Loucy (cell line): ENCODE measurements at regions not wholly inside any gene's neighbourhood (a gene's known extent, or its start where the extent isn't known, plus 50 kb on each side); places are given as distances from the start of the nearest gene placed in this dataset.

Source experiments
- H2AFZ ChIP-seq: fragments of 200-600 bp; sonication (generic); 2 replicates; pipeline ENCODE4 v1.6.0; 2016; ENCODE audit warnings: antibody characterized with exemption, mild to moderate bottlenecking, low read length, moderate library complexity
- H3F3A ChIP-seq: fragments of 200-600 bp; 2 replicates; pipeline ENCODE4 v1.6.0; 2016; ENCODE audit warnings: antibody characterized with exemption, low read depth, mild to moderate bottlenecking
- H3K27me3 ChIP-seq: fragments of 200-600 bp; sonication (generic); 2 replicates; pipeline ENCODE4 v1.6.1; 2014; ENCODE audit warnings: low read length, mild to moderate bottlenecking; ENCODE audit not compliant: insufficient read depth, poor library complexity, severe bottlenecking
- H3K36me3 ChIP-seq: fragments of 200-600 bp; sonication (generic); 2 replicates; pipeline ENCODE4 v1.6.1; 2016; ENCODE audit warnings: low read length; ENCODE audit not compliant: insufficient read depth
- H3K4me1 ChIP-seq: fragments of 200-600 bp; sonication (generic); 2 replicates; pipeline ENCODE4 v1.5.1; 2014; ENCODE audit warnings: low read length, mild to moderate bottlenecking; ENCODE audit not compliant: insufficient read depth, poor library complexity, severe bottlenecking
- H3K4me2 ChIP-seq: fragments of 200-600 bp; sonication (generic); 2 replicates; pipeline ENCODE4 v1.6.0; 2014; ENCODE audit warnings: antibody characterized with exemption, low read length, low read depth, mild to moderate bottlenecking; ENCODE audit not compliant: poor library complexity, severe bottlenecking
- H3K4me3 ChIP-seq: fragments of 200-600 bp; sonication (generic); 2 replicates; pipeline ENCODE4 v1.5.1; 2014; ENCODE audit warnings: low read length, mild to moderate bottlenecking, mixed read lengths; ENCODE audit not compliant: poor library complexity, severe bottlenecking
- H3K79me2 ChIP-seq: fragments of 200-600 bp; sonication (generic); 2 replicates; pipeline ENCODE4 v1.6.1; 2014; ENCODE audit warnings: low read length; ENCODE audit not compliant: insufficient read depth
- H3K9ac ChIP-seq: fragments of 200-600 bp; sonication (generic); 2 replicates; pipeline ENCODE4 v1.6.0; 2014; ENCODE audit warnings: mild to moderate bottlenecking, low read depth, low read length, moderate library complexity; ENCODE audit not compliant: poor library complexity, severe bottlenecking
- H3K9me2 ChIP-seq: fragments of 200-600 bp; sonication (generic); replicated peaks from 2 replicates; pipeline ENCODE4 v1.6.1; 2016; ENCODE audit warnings: low read depth, low read length, mixed read lengths
- H3K9me3 ChIP-seq: fragments of 200-600 bp; sonication (generic); 2 replicates; pipeline ENCODE4 v1.6.1; 2014; ENCODE audit warnings: mild to moderate bottlenecking, antibody characterized with exemption, low read length, low read depth; ENCODE audit not compliant: insufficient read depth
- H4K20me1 ChIP-seq: fragments of 200-600 bp; sonication (generic); 2 replicates; pipeline ENCODE4 v1.6.0; 2014; ENCODE audit warnings: antibody characterized with exemption, low read length, mild to moderate bottlenecking; ENCODE audit not compliant: insufficient read depth, poor library complexity, severe bottlenecking
- EZH2phosphoT487 ChIP-seq: fragments of 200-600 bp; IDR thresholded peaks from 2 replicates; pipeline ENCODE4 v1.6.1; 2018; ENCODE audit warnings: antibody characterized with exemption, mild to moderate bottlenecking, moderate library complexity, borderline replicate concordance
- TF ChIP-seq, protein P1 (sequence below): fragments of 200-600 bp; sonication (generic); conservative IDR thresholded peaks from 2 replicates; pipeline ENCODE4 v1.5.1; 2014; ENCODE audit warnings: mild to moderate bottlenecking, antibody characterized with exemption, low read length

DNA sequence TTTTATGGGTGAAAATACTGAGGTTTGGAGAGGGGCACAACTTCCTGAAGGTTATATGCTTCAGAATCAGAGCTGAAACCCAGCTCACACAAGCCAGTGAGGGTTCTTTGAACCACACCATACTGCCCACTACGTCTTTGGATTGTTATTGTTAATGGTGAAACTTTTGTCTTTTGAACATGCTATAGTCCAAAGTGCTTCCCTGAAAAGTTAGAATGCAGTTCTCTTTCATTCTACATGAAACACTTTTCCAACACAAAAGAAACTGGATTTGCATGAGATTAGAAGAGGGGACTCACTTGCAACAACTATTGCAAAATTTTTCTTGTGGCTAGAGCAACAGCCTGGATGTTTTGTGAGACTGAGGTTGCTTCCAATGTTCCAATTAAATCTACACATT, 473.6 kb downstream of the SOX2 start:
- no peaks in the 10 kb centered on the region for H3K9me2 ChIP-seq
- H3K4me2 ChIP-seq: no peak overlapping the region
- H3K9me3 ChIP-seq: no peaks in the 10 kb centered on the region
- no peaks in the 10 kb centered on the region for H3K27me3 ChIP-seq
- no peaks in the 10 kb centered on the region for H3K36me3 ChIP-seq
- H2AFZ ChIP-seq: no peak overlapping the region
- no peak for TF ChIP-seq EZH2phosphoT487
- TF ChIP-seq, protein P1, sequence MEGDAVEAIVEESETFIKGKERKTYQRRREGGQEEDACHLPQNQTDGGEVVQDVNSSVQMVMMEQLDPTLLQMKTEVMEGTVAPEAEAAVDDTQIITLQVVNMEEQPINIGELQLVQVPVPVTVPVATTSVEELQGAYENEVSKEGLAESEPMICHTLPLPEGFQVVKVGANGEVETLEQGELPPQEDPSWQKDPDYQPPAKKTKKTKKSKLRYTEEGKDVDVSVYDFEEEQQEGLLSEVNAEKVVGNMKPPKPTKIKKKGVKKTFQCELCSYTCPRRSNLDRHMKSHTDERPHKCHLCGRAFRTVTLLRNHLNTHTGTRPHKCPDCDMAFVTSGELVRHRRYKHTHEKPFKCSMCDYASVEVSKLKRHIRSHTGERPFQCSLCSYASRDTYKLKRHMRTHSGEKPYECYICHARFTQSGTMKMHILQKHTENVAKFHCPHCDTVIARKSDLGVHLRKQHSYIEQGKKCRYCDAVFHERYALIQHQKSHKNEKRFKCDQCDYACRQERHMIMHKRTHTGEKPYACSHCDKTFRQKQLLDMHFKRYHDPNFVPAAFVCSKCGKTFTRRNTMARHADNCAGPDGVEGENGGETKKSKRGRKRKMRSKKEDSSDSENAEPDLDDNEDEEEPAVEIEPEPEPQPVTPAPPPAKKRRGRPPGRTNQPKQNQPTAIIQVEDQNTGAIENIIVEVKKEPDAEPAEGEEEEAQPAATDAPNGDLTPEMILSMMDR: no peak
- H3K4me3 ChIP-seq: no peak overlapping the region
- no peak overlapping the region for H3K9ac ChIP-seq
- no peaks in the 10 kb centered on the region for H3K4me1 ChIP-seq
- no peaks in the 10 kb centered on the region for H4K20me1 ChIP-seq
- H3K79me2 ChIP-seq: no peaks in the 10 kb centered on the region
- no peaks in the 10 kb centered on the region for H3F3A ChIP-seq

DNA sequence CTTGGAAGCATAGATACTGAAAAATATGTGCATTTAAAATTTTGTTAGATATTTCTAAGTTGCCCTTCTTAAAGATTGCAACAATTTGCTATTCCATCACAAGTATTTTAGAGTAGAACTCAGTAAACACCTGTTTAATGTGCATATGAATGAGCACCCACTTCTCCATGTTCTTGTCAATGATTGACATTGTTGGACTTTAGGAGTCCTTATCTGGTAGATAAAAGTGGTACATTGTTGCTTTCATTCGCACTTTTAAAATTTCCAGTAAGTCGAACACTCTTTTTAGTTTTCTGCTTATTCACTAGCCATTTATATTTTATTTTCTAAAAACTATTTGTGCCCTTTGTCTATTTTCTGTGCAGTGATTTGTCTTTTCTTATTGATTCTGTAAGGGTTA, 478.3 kb downstream of the SOX2 start:
- no peaks in the 10 kb centered on the region for H4K20me1 ChIP-seq
- no peak overlapping the region for H3K9ac ChIP-seq
- H2AFZ ChIP-seq: no peak overlapping the region
- no peaks in the 10 kb centered on the region for H3F3A ChIP-seq
- no peaks in the 10 kb centered on the region for H3K4me1 ChIP-seq
- no peaks in the 10 kb centered on the region for H3K9me2 ChIP-seq
- no peak overlapping the region for H3K4me2 ChIP-seq
- no peak overlapping the region for H3K4me3 ChIP-seq
- no peaks in the 10 kb centered on the region for H3K27me3 ChIP-seq
- no peaks in the 10 kb centered on the region for H3K9me3 ChIP-seq
- no peaks in the 10 kb centered on the region for H3K79me2 ChIP-seq
- H3K36me3 ChIP-seq: no peaks in the 10 kb centered on the region
- no peak for TF ChIP-seq EZH2phosphoT487
- TF ChIP-seq, protein P1: no peak

DNA sequence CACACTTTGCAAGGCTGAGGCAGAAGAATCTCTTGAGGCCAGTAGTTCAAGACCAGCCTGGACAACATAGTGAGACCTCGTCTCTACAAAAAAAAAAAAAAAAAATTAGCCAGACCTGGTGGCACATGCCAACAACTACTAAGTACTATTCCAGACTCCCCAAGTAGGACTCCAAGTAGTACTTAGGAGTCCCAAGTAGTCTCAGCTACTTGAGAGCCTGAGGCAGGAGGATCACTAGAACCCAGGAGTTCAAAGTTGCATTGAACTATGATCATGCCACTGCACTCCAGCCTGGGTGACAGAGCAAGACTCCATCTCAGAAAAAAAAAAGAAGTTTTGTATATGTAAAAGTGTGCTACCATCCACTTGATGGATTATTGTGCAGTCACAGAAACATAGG, 486.6 kb downstream of the SOX2 start:
- Histone ChIP-seq H3K36me3 (no peaks in the 10 kb centered on the region), H3F3A (no peaks in the 10 kb centered on the region), H4K20me1 (no peaks in the 10 kb centered on the region), H2AFZ (no peak overlapping the region), H3K4me1 (no peaks in the 10 kb centered on the region), H3K4me3 (no peak overlapping the region), H3K4me2 (no peak overlapping the region), H3K27me3 (no peaks in the 10 kb centered on the region), H3K9ac (no peak overlapping the region), H3K9me3 (no peaks in the 10 kb centered on the region), H3K9me2 (no peaks in the 10 kb centered on the region), H3K79me2 (no peaks in the 10 kb centered on the region)
- TF ChIP-seq, protein P1: no peak
- no peak for TF ChIP-seq EZH2phosphoT487
